GM23338 (cell line): ENCODE measurements at regions not wholly inside any gene's neighbourhood (a gene's known extent, or its start where the extent isn't known, plus 50 kb on each side); places are given as distances from the start of the nearest gene placed in this dataset.

Experiments used
- ATAC-seq: fragments of 200-7000 bp; cut with Tn5 transposase; 3 replicates; pipeline ENCODE4 v1.9.1; 2020
- DNase-seq: peaks from one replicate; pipeline ENCODE4 v3.0.0-alpha.2; 2015; ENCODE audit warnings: low spot score
- H2AFZ ChIP-seq: fragments of 200-600 bp; sonication (generic); 2 replicates; pipeline ENCODE4 v1.8.0; 2016; ENCODE audit warnings: antibody characterized with exemption, mild to moderate bottlenecking, moderate library complexity
- H3F3A ChIP-seq: fragments of 200-600 bp; sonication (generic); replicated peaks from 2 replicates; pipeline ENCODE4 v1.8.0; 2017; ENCODE audit warnings: antibody characterized with exemption, mixed run types, low read depth
- H3K27ac ChIP-seq: fragments of 200-600 bp; sonication (generic); 2 replicates; pipeline ENCODE4 v1.6.1; 2016; ENCODE audit warnings: low read depth
- H3K27me3 ChIP-seq: fragments of 200-600 bp; sonication (generic); 2 replicates; pipeline ENCODE4 v1.8.0; 2016; ENCODE audit warnings: mild to moderate bottlenecking, mixed run types, moderate library complexity; ENCODE audit not compliant: insufficient read depth
- H3K36me3 ChIP-seq: fragments of 200-600 bp; sonication (generic); 2 replicates; pipeline ENCODE4 v1.8.0; 2016; ENCODE audit warnings: mild to moderate bottlenecking; ENCODE audit not compliant: insufficient read depth
- H3K4me1 ChIP-seq: fragments of 200-600 bp; sonication (generic); 2 replicates; pipeline ENCODE4 v1.8.0; 2016; ENCODE audit warnings: mild to moderate bottlenecking, moderate library complexity; ENCODE audit not compliant: insufficient read depth
- H3K4me2 ChIP-seq: fragments of 200-600 bp; sonication (generic); 2 replicates; pipeline ENCODE4 v1.7.1; 2017; ENCODE audit warnings: mixed run types
- H3K4me3 ChIP-seq: fragments of 200-600 bp; sonication (generic); 2 replicates; pipeline ENCODE4 v1.6.1; 2016; ENCODE audit warnings: mixed run types
- H3K79me2 ChIP-seq: fragments of 200-600 bp; sonication (generic); replicated peaks from 2 replicates; pipeline ENCODE4 v1.8.0; 2017; ENCODE audit warnings: mild to moderate bottlenecking; ENCODE audit not compliant: insufficient read depth
- H3K9me2 ChIP-seq: fragments of 200-600 bp; sonication (generic); 2 replicates; pipeline ENCODE4 v1.8.0; 2017; ENCODE audit not compliant: insufficient read depth
- H4K20me1 ChIP-seq: fragments of 200-600 bp; sonication (generic); replicated peaks from 2 replicates; pipeline ENCODE4 v1.8.0; 2017; ENCODE audit warnings: mild to moderate bottlenecking; ENCODE audit not compliant: insufficient read depth
- H3K27ac Mint-ChIP-seq: 2 replicates; pipeline ENCODE4 v1.8.0; 2020; ENCODE audit warnings: inconsistent platforms, mild to moderate bottlenecking, moderate library complexity, mixed read lengths
- H3K27me3 Mint-ChIP-seq: 3 replicates; pipeline ENCODE4 v1.8.0; 2022; ENCODE audit warnings: low read depth, mild to moderate bottlenecking, moderate library complexity, mixed read lengths, inconsistent platforms; ENCODE audit not compliant: insufficient read depth, poor library complexity
- H3K36me3 Mint-ChIP-seq: 3 replicates; pipeline ENCODE4 v1.8.0; 2021; ENCODE audit warnings: low read depth, mild to moderate bottlenecking, inconsistent platforms, moderate library complexity, mixed read lengths
- H3K4me1 Mint-ChIP-seq: 3 replicates; pipeline ENCODE4 v1.8.0; 2020; ENCODE audit warnings: mild to moderate bottlenecking, inconsistent platforms, mixed read lengths
- H3K4me3 Mint-ChIP-seq: 3 replicates; pipeline ENCODE4 v1.8.0; 2021; ENCODE audit warnings: moderate library complexity, mild to moderate bottlenecking, inconsistent platforms, mixed read lengths
- H3K9me3 Mint-ChIP-seq: 3 replicates; pipeline ENCODE4 v1.8.0; 2020; ENCODE audit warnings: moderate library complexity, mild to moderate bottlenecking, inconsistent platforms, mixed read lengths
- EZH2 ChIP-seq: fragments of 200-600 bp; sonication (generic); IDR thresholded peaks from one replicate; pipeline ENCODE4 v1.8.0; 2017; ENCODE audit warnings: antibody characterized with exemption, mild to moderate bottlenecking, low read depth; ENCODE audit not compliant: unreplicated experiment
- JUNB ChIP-seq: IDR thresholded peaks from one replicate; pipeline ENCODE4 v1.6.1; 2016; ENCODE audit warnings: antibody characterized with exemption; ENCODE audit not compliant: unreplicated experiment
- NANOG ChIP-seq: IDR thresholded peaks from 2 replicates; pipeline ENCODE4 v1.6.1; 2016; ENCODE audit warnings: antibody characterized with exemption, borderline replicate concordance
- POLR2AphosphoS5 ChIP-seq: IDR thresholded peaks from 2 replicates; pipeline ENCODE4 v1.6.1; 2016; ENCODE audit warnings: antibody characterized with exemption, low read depth
- REST ChIP-seq: IDR thresholded peaks from one replicate; pipeline ENCODE4 v1.6.1; 2018; ENCODE audit warnings: antibody characterized with exemption; ENCODE audit not compliant: unreplicated experiment
- ZNF114 ChIP-seq: fragments of 250-450 bp; sonication (Bioruptor Pico); IDR thresholded peaks from 2 replicates; pipeline ENCODE4 v1.5.0; 2020; ENCODE audit warnings: mild to moderate bottlenecking, moderate library complexity
- ZNF331 ChIP-seq: fragments of 250-450 bp; sonication (Bioruptor Pico); IDR thresholded peaks from 2 replicates; pipeline ENCODE4 v1.5.0; 2020; ENCODE audit warnings: low read depth, mild to moderate bottlenecking, moderate library complexity
- ZNF462 ChIP-seq: fragments of 250-450 bp; sonication (Bioruptor Pico); IDR thresholded peaks from 2 replicates; pipeline ENCODE4 v1.5.0; 2020; ENCODE audit warnings: mild to moderate bottlenecking, moderate library complexity

- no peak overlapping the region for H3K4me2 ChIP-seq
- peaks cover 19% of the 10 kb centered on the region for H3K9me3 Mint-ChIP-seq
- H3K27me3 Mint-ChIP-seq, result no peaks in the 10 kb centered on the region
These were observed 727.5 kb downstream of the TBL1XR1 start for GRCh38 chr3:176469694-176470205.

GRCh38 chr3:176463610-176464009, 733.7 kb downstream of the TBL1XR1 start:
- Histone ChIP-seq H3K27me3 (no peaks in the 10 kb centered on the region), H4K20me1 (no peaks in the 10 kb centered on the region), H3F3A (no peaks in the 10 kb centered on the region), H3K4me1 (no peaks in the 10 kb centered on the region), H3K27ac (no peak overlapping the region), H2AFZ (no peak overlapping the region), H3K36me3 (no peaks in the 10 kb centered on the region), H3K9me2 (0 out of 2 replicates have a peak, but pooled peaks cover 4% of the 10 kb centered on the region), H3K79me2 (no peaks in the 10 kb centered on the region), H3K4me2 (no peak overlapping the region), H3K4me3 (no peak overlapping the region)
- no peak overlapping the region for H3K4me3 Mint-ChIP-seq
- ATAC-seq (no peak), DNase-seq (no peak)
- H3K36me3 Mint-ChIP-seq, result peaks cover 3% of the 10 kb centered on the region; the same call in 1 of the 3 replicates
- H3K27ac Mint-ChIP-seq, result no peak overlapping the region
- H3K9me3 Mint-ChIP-seq, result peaks cover 2% of the 10 kb centered on the region; the same call in 1 of the 3 replicates
- no peaks in the 10 kb centered on the region for H3K27me3 Mint-ChIP-seq
- H3K4me1 Mint-ChIP-seq, result no peaks in the 10 kb centered on the region
- no peak for TF ChIP-seq JUNB
- TF ChIP-seq NANOG, result no peak
- no peak for TF ChIP-seq ZNF462 (CRISPR knock-in tag)
- TF ChIP-seq ZNF114 (CRISPR knock-in tag), result no peak
- no peak for TF ChIP-seq EZH2
- TF ChIP-seq ZNF331 (CRISPR knock-in tag), result no peak

More at GRCh38 chr3:176469694-176470205, 727.5 kb downstream of the TBL1XR1 start:
- Histone ChIP-seq H3K27me3 (no peaks in the 10 kb centered on the region), H3K9me2 (0 out of 2 replicates have a peak, but pooled peaks cover 4% of the 10 kb centered on the region), H2AFZ (no peak overlapping the region), H3K27ac (no peak overlapping the region), H3K36me3 (no peaks in the 10 kb centered on the region), H3K4me1 (no peaks in the 10 kb centered on the region), H3K79me2 (no peaks in the 10 kb centered on the region), H3F3A (no peaks in the 10 kb centered on the region), H3K4me3 (no peak overlapping the region), H4K20me1 (no peaks in the 10 kb centered on the region)
- DNase-seq (peak; percentile 25), ATAC-seq (no peak)
- no peak overlapping the region for H3K27ac Mint-ChIP-seq
- H3K4me1 Mint-ChIP-seq, result no peaks in the 10 kb centered on the region
- no peak overlapping the region for H3K4me3 Mint-ChIP-seq
- TF ChIP-seq JUNB, result no peak
- TF ChIP-seq REST, result no peak
- TF ChIP-seq NANOG, result no peak
- no peak for TF ChIP-seq POLR2AphosphoS5
- TF ChIP-seq ZNF114 (CRISPR knock-in tag), result no peak
- TF ChIP-seq EZH2, result no peak
- peaks cover 4% of the 10 kb centered on the region; the same call in 1 of the 3 replicates for H3K36me3 Mint-ChIP-seq
